Embryonic facial prominence (tissue), 1 donor: ENCODE measurements at regions not wholly inside any gene's neighbourhood (a gene's known extent, or its start where the extent isn't known, plus 50 kb on each side); places are given as distances from the start of the nearest gene placed in this dataset.
"Not testable (repeated sequence)": the region's sequence is repeated elsewhere in the genome, so short reads cannot be mapped to it uniquely, and the experiment has no call there.

Experiments used
- DNase-seq: peaks from one replicate; pipeline ENCODE4 v3.0.0-alpha.2; 2016; ENCODE audit errors: extremely low spot score

DNA sequence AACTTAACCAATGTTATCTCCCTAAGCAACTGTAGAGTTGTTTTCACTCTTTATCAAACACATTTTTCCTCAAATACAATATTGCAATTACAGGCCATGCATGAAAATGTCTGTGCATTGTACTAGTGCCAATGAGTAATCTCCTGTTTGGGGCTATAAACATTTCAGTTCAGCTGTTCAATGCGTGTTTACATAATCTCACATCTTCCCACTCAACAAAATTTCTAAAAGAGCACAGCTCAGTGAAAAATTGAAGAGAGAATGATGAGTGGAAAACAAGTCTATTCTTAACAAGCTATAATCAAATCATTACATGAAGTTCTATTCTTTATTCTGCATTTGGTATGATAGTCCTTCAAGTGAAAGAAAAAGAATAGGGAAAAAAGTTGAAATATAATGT is 780.5 kb upstream of the CDH9 start:
- DNase-seq: no peak

DNA sequence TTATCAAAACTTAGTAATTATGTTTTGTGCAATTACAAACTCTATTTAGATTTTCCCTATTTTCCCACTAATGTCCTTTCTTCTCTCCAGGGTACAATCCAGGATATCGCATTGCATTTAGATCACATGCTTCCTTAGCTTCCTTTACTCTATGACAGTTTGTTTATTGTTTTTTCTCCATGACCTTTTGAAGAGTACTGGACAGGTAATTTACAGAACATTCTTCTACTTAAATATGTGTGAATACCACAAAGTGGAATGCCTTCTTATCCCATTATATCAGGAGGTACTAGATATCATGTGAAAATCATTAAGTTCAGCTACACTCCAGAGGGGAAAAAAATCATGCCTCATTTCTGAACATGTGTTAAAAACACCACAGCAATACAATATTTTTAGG is 776.6 kb upstream of the CDH9 start:
- no peak for DNase-seq

DNA sequence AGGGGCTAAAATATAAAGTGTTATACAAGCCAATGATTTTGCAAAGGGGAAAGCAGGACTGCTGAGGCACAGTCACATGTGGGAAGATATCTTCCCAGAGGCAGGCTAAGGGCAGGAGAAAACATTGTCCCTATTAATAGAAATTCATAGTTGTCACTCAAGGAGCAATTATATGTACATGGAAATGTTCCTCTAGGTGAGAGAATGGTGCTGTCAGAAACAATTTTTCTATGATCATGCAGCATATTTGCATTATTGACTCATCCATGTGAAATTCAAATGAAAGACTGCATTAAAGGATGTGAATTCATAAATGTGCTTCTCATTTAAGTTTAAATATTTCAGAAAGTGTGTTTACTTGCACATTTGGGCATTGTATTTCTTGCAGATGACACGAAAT is 775.9 kb upstream of the CDH9 start:
- no peak for DNase-seq

DNA sequence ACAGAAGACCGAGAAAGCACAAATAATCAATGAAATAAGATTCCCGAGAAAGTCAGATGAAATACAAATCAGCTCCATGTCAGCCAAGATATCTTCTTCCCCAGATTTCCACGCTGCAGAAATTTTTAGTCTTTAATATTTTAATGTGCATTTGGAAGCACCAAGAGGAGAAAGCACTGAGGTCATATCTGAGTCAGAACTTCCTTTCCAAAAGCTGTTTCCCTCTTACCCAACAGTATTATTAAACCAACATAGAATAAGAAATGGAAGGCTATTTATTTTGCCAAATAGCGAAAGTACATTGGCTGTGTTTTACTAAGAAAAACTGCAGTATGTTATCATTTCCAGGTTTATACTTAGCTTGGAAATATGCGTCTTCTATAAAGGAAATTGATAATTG is 772.1 kb upstream of the CDH9 start:
- DNase-seq: no peak

DNA sequence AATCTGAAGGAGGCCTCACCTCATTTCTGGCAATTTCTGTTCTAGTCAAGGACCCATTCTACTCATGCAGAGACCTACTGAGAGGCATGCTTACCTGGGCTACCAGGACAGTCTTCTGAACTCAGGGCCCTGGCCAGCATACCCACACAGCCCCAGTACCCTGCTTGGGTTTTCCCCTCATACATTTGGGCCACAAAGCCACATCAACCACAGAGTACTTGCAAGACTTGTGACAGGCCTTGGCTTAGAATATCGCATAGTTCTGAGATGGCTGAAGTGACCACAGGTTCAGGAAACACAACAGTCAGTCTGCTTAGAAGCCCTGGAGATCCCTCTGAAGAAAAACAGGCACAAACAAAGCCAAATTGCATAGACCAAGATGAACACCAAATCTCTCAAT is 758.8 kb upstream of the CDH9 start:
- no peak for DNase-seq

DNA sequence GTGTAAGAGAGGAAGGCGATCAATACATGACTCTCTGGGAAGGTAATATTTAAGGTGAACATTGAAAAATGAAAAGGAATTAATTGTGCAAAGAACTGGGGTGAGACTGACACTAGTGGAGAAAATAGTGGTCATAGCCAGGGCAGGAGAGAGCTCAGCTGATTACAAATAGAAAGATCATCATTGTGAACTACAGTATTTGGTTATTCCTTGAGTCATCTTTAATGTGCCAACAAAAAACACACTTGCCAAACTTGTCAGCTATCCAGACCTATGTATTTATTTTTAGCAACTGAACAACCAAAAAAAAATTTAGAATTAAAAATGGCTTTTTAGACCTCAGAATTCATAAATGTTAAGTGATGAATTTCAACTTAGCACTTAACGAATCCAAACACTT is 749.8 kb upstream of the CDH9 start:
- no peak for DNase-seq

DNA sequence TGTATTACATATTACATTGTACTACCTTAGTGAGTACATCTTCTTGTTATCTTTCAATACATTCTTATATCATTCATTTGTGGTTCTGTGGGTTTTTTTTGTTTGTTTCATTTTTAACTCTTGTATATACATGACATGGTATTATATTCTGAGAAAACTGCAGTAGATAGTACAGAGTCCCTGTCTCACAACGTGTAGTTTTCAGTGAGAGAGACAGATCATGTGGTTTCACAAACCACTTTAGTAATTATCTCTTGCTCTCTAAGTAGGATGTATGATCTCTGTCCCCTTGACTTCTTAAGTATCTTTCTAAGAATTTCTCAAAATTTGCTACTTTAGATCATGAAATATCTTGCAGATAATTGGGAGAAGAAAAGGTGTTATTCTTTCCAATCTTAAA is 745.9 kb upstream of the CDH9 start:
- DNase-seq: no peak

DNA sequence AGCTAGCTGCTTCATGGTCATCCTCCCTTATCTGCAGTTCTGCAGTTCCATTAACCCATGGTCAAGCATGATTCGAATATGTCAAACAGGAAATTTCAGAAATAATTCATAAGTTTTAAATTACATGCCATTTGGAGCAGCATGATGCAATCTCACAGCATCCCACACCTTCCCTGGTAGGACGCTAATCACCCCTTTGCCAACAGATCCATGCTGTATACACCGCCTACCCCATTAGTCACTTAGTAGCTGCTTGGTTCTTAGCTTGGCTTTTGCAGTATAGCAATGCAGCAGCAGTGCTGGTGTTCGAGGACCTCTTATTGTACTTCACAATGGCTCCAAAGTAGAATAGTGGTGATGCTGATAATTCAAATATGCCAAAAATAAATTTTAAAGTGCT is 739.7 kb upstream of the CDH9 start:
- no peak for DNase-seq

DNA sequence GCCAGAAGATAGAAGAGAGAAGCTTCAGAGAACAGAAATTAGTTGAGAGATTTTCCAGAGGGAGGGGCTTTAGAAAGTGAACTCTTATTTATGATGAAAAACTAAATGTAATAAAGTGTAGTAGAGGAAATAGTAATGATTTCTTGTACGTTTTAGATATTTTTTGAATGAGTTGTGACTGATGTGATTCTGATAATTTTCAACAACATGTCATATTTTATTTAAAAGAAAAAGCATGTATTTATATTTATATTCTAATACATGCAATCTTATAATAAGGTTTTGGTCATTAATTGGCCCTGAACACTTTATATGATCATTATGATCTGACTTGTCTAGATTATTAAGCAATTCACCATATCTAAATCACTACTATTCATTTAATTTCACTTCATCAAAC is 735.2 kb upstream of the CDH9 start:
- DNase-seq: no peak

DNA sequence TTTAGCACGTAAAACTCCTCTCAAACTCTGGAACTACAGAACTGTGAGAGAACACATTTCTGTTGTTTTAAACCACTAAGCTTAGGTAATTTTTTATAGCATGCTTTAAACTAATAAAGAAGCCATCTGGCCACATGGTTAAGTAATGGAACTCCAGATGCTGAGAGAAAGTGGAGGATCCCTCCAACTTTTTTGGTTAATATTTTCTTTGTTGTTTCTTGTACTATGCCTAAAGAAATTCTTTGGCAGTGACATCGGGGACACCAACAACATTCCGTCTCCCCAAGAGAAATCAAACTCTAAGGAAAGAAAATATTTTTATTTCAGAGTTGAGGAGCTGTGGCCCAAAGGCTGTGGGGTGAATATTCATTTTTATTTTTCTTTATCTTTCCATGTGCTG is 734.8 kb upstream of the CDH9 start:
- no peak for DNase-seq

DNA sequence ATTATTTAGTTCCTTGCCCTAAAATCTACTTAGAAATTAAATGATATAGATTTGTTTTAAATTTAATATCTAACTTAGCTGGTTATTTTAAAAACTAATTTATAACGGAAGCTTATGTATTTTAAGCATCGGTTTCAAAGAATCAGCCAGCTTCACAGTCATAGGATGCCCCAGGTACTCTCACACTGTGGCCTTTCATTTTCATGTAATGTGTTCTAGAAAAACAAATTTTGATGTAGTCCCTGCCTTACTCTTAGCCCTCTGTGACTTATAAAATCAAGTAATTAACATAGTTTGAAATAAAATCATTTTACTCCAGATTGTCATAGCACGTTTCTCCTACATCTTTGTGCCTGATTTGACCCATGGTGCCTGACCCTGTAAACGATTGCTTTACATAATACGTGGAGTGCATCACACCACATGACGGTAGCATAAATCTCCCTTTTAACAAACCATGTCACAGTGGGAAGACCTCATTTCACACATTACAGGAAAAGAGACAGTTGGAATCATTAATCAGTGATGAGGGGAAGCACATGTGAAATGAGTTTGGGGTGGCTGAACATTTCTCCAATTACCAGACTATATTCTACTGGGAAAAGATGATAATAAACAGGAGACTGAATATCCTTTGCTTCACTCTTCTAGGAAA is 731.5 kb upstream of the CDH9 start:
- DNase-seq: no peak

DNA sequence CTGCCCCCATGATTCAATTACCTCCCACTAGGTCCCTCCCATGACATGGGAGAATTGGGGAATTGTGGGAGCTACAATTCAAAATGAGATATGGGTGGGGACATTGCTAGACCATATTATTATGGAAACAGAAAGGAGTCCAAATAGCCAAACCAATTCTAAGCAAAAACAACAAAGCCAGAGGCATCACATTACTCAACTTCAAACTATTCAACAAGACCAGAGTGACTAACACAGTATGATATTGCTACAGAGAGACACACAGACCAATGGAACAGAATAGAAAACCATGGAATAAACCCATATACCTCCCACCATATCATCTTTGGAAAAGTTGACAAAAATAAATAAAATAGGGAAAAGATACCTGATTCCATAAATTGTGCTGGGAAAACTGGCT is 710.5 kb upstream of the CDH9 start:
- DNase-seq: no peak

DNA sequence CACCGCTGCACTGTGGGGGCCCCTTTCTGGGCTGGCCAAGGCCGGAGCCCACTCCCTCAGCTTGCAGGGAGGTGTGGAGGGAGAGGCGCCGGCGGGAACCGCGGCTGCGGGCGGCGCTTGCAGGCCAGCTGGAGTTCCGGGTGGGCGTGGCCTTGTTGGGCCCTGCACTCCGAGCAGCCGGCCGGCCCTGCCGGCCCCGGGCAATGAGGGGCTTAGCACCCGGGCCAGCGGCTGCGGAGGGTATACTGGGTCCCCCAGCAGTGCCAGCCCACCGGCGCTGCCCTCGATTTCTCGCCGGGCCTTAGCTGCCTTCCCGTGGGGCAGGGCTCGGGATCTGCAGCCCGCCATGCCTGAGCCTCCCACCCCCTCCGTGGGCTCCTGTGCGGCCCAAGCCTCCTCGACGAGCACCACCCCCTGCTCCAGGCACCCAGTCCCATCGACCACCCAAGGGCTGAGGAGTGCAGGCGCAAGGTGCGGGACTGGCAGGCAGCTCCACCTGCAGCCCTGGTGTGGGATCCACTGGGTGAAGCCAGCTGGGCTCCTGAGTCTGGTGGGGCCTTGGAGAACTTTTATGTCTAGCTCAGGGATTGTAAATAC is 705.1 kb upstream of the CDH9 start:
- not testable (repeated sequence) for DNase-seq

DNA sequence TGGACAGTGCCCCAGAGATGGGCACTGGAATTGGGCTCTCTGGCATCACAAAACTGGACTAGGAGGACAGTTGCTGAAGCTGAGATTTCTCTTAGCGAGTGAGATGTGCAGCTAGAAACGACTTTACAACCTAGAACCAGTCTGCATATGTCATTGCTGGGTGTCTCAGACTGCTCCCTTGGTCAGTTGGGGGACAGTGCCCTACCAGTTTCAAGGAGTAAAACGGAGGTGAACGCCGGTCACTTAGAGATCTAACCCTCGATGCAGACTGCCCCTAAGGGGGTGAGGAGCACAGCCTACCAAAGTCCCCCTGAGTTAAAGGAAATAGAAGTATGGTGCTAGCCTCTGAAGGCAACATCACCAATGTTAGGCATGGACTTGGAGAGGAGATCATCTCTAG is 704.4 kb upstream of the CDH9 start:
- DNase-seq: no peak

DNA sequence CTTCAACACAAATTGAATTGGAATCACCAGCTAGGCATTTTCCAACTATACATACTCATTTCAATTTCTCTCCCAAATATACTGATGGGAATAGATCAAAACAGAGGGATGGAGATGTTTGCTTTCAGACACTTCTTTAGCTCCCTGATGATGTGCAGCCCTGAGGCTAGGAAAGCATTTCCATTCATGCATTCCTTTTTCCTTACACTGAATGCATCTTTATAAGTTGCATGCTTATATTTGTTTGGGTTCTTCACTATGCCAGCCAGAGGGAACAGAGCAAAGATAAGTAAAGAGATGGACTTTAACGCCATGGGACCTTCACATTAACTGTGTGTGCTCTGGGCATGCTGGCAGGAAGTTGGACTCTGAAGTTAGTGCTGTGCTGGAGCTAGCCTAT is 696.5 kb upstream of the CDH9 start:
- no peak for DNase-seq

DNA sequence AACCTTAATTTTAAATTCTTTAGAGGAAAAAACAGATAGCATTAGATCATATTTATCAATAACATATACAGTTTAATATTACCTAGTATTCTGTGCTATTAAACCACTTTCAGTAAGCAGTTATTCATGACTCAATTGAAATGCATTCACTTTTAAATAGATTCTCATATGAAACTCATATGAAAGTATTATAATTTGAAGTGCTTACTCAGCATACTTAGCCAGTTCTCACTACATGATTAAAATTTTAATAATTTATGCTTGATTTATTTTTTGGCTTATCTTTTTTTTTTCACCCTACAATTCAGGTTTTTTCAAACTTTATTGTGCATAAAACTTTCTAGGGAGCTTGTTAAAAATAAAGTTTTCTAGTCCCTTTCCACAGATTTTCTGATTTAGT is 694.9 kb upstream of the CDH9 start:
- DNase-seq: no peak

DNA sequence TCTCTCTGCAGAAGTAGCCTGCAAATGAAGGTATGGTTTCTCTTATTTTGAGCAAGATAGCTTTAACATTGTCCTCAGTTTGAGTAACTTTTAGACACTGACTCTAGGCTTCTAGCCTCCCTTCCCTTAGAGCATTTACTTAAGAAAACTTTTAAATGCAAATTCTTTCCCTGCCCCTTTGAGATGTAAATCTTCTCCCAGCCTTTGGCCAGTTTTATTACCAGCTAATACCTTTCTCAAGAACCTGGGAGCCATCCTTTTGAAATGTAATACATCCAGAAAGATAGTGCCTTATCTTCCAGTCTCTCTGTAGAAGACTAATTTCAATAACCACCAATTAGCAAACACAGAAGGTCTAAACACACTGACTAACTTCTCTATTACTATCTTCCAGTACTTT is 688.9 kb upstream of the CDH9 start:
- no peak for DNase-seq

DNA sequence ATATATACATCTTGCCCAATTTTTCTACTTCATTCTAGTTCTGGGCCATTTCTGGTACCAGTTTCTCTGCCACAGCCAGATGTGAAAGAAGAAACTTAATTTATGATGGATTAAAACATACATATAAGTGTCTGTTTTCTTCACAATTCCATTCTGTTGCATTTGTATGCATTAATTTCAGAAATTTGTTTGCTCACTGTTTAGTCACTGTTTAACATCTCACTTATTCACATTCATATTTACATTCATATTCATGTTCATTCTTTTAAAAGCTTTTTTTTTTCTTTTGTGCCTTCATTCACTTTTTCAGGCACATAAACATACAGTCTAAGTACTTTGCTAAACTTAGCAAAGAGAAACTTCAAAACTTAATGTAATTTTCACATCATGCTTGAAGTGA is 684.0 kb upstream of the CDH9 start:
- no peak for DNase-seq

DNA sequence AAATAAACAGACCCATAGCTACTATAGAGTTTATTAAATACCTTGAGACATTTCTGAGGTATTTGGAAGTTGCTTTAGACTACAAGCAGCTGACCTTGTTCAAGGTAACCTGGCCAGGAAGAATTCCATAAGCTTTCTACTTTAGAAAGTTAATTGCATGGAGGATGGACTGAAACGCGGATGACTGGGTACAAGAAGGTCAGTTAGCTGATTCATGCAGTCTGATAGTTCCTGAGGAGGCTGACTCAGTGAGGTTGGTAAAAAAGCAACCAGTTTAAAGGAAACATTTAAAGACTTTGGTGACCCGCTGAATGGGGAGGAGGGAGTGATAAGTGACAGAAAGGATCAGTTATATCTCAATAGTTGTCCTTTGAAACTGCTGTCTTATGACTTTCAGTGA is 670.1 kb upstream of the CDH9 start:
- DNase-seq: no peak

DNA sequence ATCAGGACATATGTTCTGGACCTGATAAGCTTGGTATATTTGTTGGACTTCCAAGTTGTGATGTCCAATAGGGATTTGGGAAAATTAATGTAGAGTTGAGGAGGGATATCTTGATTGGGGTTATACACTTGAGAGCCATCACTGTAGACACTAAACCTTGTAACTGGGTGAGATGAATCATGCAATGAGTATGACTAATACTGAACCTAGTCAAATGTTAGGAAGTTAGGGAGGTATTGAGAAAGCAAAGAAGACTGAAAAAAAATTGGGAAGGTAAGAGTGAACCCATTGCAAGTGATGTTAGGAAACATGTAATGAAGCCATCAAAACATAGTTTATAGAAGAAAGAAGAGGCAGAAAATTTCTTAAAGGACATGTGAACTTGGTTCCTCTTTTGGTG is 668.4 kb upstream of the CDH9 start:
- no peak for DNase-seq

DNA sequence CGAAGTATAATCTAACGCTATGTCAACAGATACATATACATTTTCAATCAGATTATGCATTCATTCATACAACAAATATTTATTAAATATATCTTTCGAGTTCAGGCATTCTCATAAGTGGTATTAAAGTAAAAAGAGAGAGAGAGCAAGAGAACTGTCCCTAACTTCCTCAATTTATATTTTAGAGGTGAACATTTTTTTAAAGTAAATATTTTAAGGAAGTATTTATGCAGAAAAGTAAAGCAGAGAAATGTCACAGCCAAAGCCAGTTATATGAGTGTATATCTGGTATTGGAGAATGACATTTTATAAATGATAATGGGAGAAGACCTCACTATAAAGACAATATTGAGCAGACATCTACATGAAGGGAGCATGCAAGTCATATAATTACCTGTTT is 667.3 kb upstream of the CDH9 start:
- no peak for DNase-seq

DNA sequence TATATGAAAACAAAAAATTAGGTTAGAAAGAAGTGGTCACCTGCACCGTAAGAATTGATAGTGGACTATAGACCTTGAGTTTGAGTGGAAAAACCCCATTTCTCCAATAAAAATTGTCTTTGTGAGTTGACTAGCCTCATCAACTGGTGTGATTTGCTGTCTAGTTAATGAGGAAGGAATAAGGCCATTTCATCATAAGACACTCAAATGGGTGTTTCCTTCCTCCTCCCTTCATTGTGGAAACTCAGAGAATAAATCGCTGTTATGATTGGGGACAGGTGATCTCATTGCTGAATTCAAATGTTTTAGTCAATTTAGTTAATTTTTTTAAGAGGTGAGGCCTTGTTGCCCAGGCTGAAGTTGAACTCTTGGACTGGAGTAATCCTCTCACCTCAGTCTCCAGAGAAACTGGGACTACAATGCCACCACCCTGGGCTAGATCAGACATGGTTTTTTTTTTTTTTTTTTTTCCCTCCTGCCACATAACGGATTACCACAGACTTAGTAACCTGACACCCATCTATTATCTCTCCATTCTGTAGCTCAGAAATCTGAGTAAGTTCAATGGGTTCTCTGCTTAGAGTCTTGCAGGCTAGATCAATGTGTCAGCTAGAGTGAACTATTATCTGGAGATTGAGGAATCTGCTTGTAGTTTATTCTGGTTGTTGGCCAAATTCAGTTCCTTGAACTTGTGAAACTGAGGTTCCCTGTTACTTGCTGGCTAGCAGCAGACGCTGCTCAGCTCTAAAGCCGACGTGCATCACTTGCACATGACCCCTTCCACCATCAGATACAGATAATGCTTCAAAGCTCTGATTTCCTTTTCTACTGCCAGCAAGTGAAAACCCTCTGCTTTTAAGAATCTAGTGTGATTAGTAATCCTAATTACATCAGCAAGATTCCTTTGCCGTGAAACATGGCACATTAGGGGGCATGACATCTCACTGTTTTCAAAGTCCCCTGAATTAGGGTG is 663.8 kb upstream of the CDH9 start:
- no peak for DNase-seq

DNA sequence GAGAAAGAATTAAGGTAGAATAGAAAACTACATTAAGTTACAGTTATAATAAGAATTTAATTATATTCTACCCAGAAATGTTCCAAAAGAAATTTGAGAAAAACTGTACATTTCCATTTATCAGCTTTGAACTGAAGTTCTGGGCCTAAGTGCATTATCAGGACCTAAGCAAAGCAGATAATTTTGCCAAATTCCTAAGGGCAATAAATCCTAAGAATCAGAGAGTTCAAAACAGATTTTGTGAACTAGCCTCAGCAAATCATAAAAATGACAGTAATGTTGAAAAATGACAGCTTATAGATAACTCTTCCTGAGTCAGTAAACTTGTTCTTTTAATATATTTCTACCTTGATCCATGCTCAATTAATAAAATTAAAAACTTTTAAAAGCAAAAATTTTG is 662.1 kb upstream of the CDH9 start:
- no peak for DNase-seq
